ENCODE measurements at regions not wholly inside any gene's neighbourhood (a gene's known extent, or its start where the extent isn't known, plus 50 kb on each side); places are given as distances from the start of the nearest gene placed in this dataset.

DNA sequence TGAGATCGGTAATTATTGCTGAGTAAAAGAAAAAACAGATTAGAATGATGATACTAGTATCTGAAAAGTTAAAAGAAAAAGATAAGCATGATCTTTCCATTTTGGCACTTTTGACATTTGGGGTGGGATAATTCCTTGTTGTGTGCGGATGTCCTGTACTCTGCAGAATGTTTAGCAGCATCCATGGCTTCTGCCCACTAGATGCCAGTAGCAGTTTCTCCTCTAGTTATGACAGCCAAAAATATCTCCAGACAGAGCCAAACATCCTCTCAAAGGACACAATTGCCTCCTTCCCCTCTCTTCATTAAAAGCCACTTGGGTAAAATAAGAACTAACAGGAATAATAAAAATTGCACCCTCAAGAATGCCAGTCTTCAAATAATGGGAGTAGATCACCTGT is 468.8 kb upstream of the GRM7 start:
- TF ChIP-seq POLR2A (IDR thresholded peaks at IDR 0.05) (no peak), POLR2AphosphoS5 (IDR thresholded peaks at IDR 0.05) (no peak), CTCF (IDR thresholded peaks at IDR 0.05) (no peak)
